ENCODE measurements at regions not wholly inside any gene's neighbourhood (a gene's known extent, or its start where the extent isn't known, plus 50 kb on each side); places are given as distances from the start of the nearest gene placed in this dataset.
"Not testable (repeated sequence)": the region's sequence is repeated elsewhere in the genome, so short reads cannot be mapped to it uniquely, and the experiment has no call there.

- Histone ChIP-seq H3K4me3 (ENCODE audit: insufficient read depth, low read length, poor library complexity, severe bottlenecking) (no peak overlapping the region), H3K27me3 (ENCODE audit: low read length) (no peaks in the 10 kb centered on the region), H3K79me2 (ENCODE audit: insufficient read depth, low read length) (no peaks in the 10 kb centered on the region), H3K9ac (ENCODE audit: low read length) (no peak overlapping the region), H3K9me2 (replicated peaks; ENCODE audit: insufficient read depth, low read length) (no peaks in the 10 kb centered on the region), H2AFZ (ENCODE audit: low read depth, low read length, severe bottlenecking) (no peak overlapping the region), H4K20me1 (ENCODE audit: low read depth, low read length) (no peaks in the 10 kb centered on the region), H3K4me2 (ENCODE audit: low read depth, low read length, poor library complexity, severe bottlenecking) (no peak overlapping the region), H3F3A (ENCODE audit: insufficient read depth) (no peaks in the 10 kb centered on the region), H3K27ac (ENCODE audit: low read depth, low read length) (no peak overlapping the region), H3K9me3 (ENCODE audit: insufficient read depth, low read length) (no peaks in the 10 kb centered on the region), H3K36me3 (ENCODE audit: low read length) (no peaks in the 10 kb centered on the region)
- TF ChIP-seq CTCF (IDR thresholded peaks at IDR 0.05; ENCODE audit: insufficient read depth, low read length, poor library complexity, severe bottlenecking) (peak; percentile 31), EZH2phosphoT487 (conservative IDR thresholded peaks at IDR 0.05; ENCODE audit: low read length) (no peak)
Observed at GRCh38 chr11:29159552-29160465, 857.0 kb downstream of the KCNA4 start.

- H3K79me2 ChIP-seq (ENCODE audit: insufficient read depth, low read length): no peaks in the 10 kb centered on the region
- TF ChIP-seq CTCF (IDR thresholded peaks at IDR 0.05; ENCODE audit: insufficient read depth, low read length, poor library complexity, severe bottlenecking) (no peak), EZH2phosphoT487 (conservative IDR thresholded peaks at IDR 0.05; ENCODE audit: low read length) (no peak)
- H3K9me2 ChIP-seq (replicated peaks; ENCODE audit: insufficient read depth, low read length): no peaks in the 10 kb centered on the region
- H3K27ac ChIP-seq (ENCODE audit: low read depth, low read length): no peak overlapping the region
- no peak overlapping the region for H3K4me2 ChIP-seq (ENCODE audit: low read depth, low read length, poor library complexity, severe bottlenecking)
- no peaks in the 10 kb centered on the region for H4K20me1 ChIP-seq (ENCODE audit: low read depth, low read length)
- H3K36me3 ChIP-seq (ENCODE audit: low read length): no peaks in the 10 kb centered on the region
- H2AFZ ChIP-seq (ENCODE audit: low read depth, low read length, severe bottlenecking): no peak overlapping the region
- no peaks in the 10 kb centered on the region for H3F3A ChIP-seq (ENCODE audit: insufficient read depth)
- no peak overlapping the region for H3K4me3 ChIP-seq (ENCODE audit: insufficient read depth, low read length, poor library complexity, severe bottlenecking)
- no peaks in the 10 kb centered on the region for H3K27me3 ChIP-seq (ENCODE audit: low read length)
- no peak overlapping the region for H3K9ac ChIP-seq (ENCODE audit: low read length)
- H3K9me3 ChIP-seq (ENCODE audit: insufficient read depth, low read length): no peaks in the 10 kb centered on the region
Observed at GRCh38 chr11:29153078-29153477, 863.8 kb downstream of the KCNA4 start.

GRCh38 chr11:29142573-29142972, 874.3 kb downstream of the KCNA4 start:
- H3K9me2 ChIP-seq (replicated peaks; ENCODE audit: insufficient read depth, low read length); H3K36me3 ChIP-seq (ENCODE audit: low read length); H4K20me1 ChIP-seq (ENCODE audit: low read depth, low read length); H3K79me2 ChIP-seq (ENCODE audit: insufficient read depth, low read length); H3F3A ChIP-seq (ENCODE audit: insufficient read depth); H3K27ac ChIP-seq (ENCODE audit: low read depth, low read length); H3K27me3 ChIP-seq (ENCODE audit: low read length); H3K9ac ChIP-seq (ENCODE audit: low read length); H3K9me3 ChIP-seq (ENCODE audit: insufficient read depth, low read length); H3K4me2 ChIP-seq (ENCODE audit: low read depth, low read length, poor library complexity, severe bottlenecking); H3K4me3 ChIP-seq (ENCODE audit: insufficient read depth, low read length, poor library complexity, severe bottlenecking); H2AFZ ChIP-seq (ENCODE audit: low read depth, low read length, severe bottlenecking): not testable (repeated sequence)

- H3K79me2 ChIP-seq (ENCODE audit: insufficient read depth, low read length): no peaks in the 10 kb centered on the region
- no peak overlapping the region for H3K27ac ChIP-seq (ENCODE audit: low read depth, low read length)
- no peaks in the 10 kb centered on the region for H4K20me1 ChIP-seq (ENCODE audit: low read depth, low read length)
- no peak overlapping the region for H3K9ac ChIP-seq (ENCODE audit: low read length)
- TF ChIP-seq CTCF (IDR thresholded peaks at IDR 0.05; ENCODE audit: insufficient read depth, low read length, poor library complexity, severe bottlenecking) (no peak), EZH2phosphoT487 (conservative IDR thresholded peaks at IDR 0.05; ENCODE audit: low read length) (no peak)
- H3K36me3 ChIP-seq (ENCODE audit: low read length): no peaks in the 10 kb centered on the region
- H3K27me3 ChIP-seq (ENCODE audit: low read length): no peaks in the 10 kb centered on the region
- H3K9me3 ChIP-seq (ENCODE audit: insufficient read depth, low read length): no peaks in the 10 kb centered on the region
- no peak overlapping the region for H3K4me2 ChIP-seq (ENCODE audit: low read depth, low read length, poor library complexity, severe bottlenecking)
- H3K9me2 ChIP-seq (replicated peaks; ENCODE audit: insufficient read depth, low read length): no peaks in the 10 kb centered on the region
- H2AFZ ChIP-seq (ENCODE audit: low read depth, low read length, severe bottlenecking): no peak overlapping the region
- no peak overlapping the region for H3K4me3 ChIP-seq (ENCODE audit: insufficient read depth, low read length, poor library complexity, severe bottlenecking)
- H3F3A ChIP-seq (ENCODE audit: insufficient read depth): no peaks in the 10 kb centered on the region
Observed at GRCh38 chr11:29135504-29135903, 881.3 kb downstream of the KCNA4 start.

All from SU-DHL-6 (cell line).